ENCODE measurements at regions not wholly inside any gene's neighbourhood (a gene's known extent, or its start where the extent isn't known, plus 50 kb on each side); places are given as distances from the start of the nearest gene placed in this dataset.

- TF ChIP-seq POLR2A (IDR thresholded peaks at IDR 0.05) (no peak), CTCF (IDR thresholded peaks at IDR 0.05) (no peak)
Observed at GRCh38 chr1:204752688-204753040, 67.1 kb upstream of the LRRN2 start.
